GM23338 (cell line): ENCODE measurements at regions not wholly inside any gene's neighbourhood (a gene's known extent, or its start where the extent isn't known, plus 50 kb on each side); places are given as distances from the start of the nearest gene placed in this dataset.

Experiments
- CREB1 ChIP-seq: fragments of 250-450 bp; sonication (Bioruptor Pico); IDR thresholded peaks from 2 replicates; pipeline ENCODE4 v1.5.0; 2020; ENCODE audit warnings: low read depth, mild to moderate bottlenecking, moderate library complexity
- CTCF ChIP-seq, 2 experiments: fragments of 200-600 bp in 1 of 2; sonication (generic) in 1 of 2; conservative IDR thresholded peaks; 2 replicates each; pipeline versions ENCODE4 v1.5.1 to v1.6.1; 2016 to 2017; ENCODE audit warnings: antibody characterized with exemption in 2 of 2, low read depth in 2 of 2, mild to moderate bottlenecking in 2 of 2, moderate library complexity in 1 of 2
- ETS1 ChIP-seq: IDR thresholded peaks from 2 replicates; pipeline ENCODE4 v1.6.1; 2016; ENCODE audit warnings: antibody characterized with exemption
- EZH2 ChIP-seq: fragments of 200-600 bp; sonication (generic); IDR thresholded peaks from one replicate; pipeline ENCODE4 v1.8.0; 2017; ENCODE audit warnings: antibody characterized with exemption, mild to moderate bottlenecking, low read depth; ENCODE audit not compliant: unreplicated experiment
- EZH2phosphoT487 ChIP-seq: fragments of 200-600 bp; sonication (generic); IDR thresholded peaks from one replicate; pipeline ENCODE4 v1.8.1; 2018; ENCODE audit warnings: antibody characterized with exemption; ENCODE audit not compliant: unreplicated experiment
- JUNB ChIP-seq: IDR thresholded peaks from one replicate; pipeline ENCODE4 v1.6.1; 2016; ENCODE audit warnings: antibody characterized with exemption; ENCODE audit not compliant: unreplicated experiment
- NANOG ChIP-seq: IDR thresholded peaks from 2 replicates; pipeline ENCODE4 v1.6.1; 2016; ENCODE audit warnings: antibody characterized with exemption, borderline replicate concordance
- POLR2AphosphoS5 ChIP-seq: IDR thresholded peaks from 2 replicates; pipeline ENCODE4 v1.6.1; 2016; ENCODE audit warnings: antibody characterized with exemption, low read depth
- REST ChIP-seq: IDR thresholded peaks from one replicate; pipeline ENCODE4 v1.6.1; 2018; ENCODE audit warnings: antibody characterized with exemption; ENCODE audit not compliant: unreplicated experiment
- STAT1 ChIP-seq: IDR thresholded peaks from one replicate; pipeline ENCODE4 v1.6.1; 2016; ENCODE audit warnings: antibody characterized with exemption; ENCODE audit not compliant: unreplicated experiment
- ZNF114 ChIP-seq: fragments of 250-450 bp; sonication (Bioruptor Pico); IDR thresholded peaks from 2 replicates; pipeline ENCODE4 v1.5.0; 2020; ENCODE audit warnings: mild to moderate bottlenecking, moderate library complexity
- ZNF331 ChIP-seq: fragments of 250-450 bp; sonication (Bioruptor Pico); IDR thresholded peaks from 2 replicates; pipeline ENCODE4 v1.5.0; 2020; ENCODE audit warnings: low read depth, mild to moderate bottlenecking, moderate library complexity
- ZNF462 ChIP-seq: fragments of 250-450 bp; sonication (Bioruptor Pico); IDR thresholded peaks from 2 replicates; pipeline ENCODE4 v1.5.0; 2020; ENCODE audit warnings: mild to moderate bottlenecking, moderate library complexity

- TF ChIP-seq ZNF114, result 0 out of 2 replicates have a peak, but pooled peaks have one; percentile 26
- no peak for TF ChIP-seq CTCF (conservative IDR thresholded peaks at IDR 0.05; ENCODE audit: low read depth in 2 of 2)
- TF ChIP-seq REST, result no peak
- TF ChIP-seq EZH2, result no peak
- no peak for TF ChIP-seq POLR2AphosphoS5
- TF ChIP-seq CREB1 (CRISPR knock-in tag), result no peak
- TF ChIP-seq EZH2phosphoT487, result no peak
- TF ChIP-seq ZNF331 (CRISPR knock-in tag), result no peak
- TF ChIP-seq NANOG, result peak; percentile 54; the same call in 1 of the 2 replicates
- no peak for TF ChIP-seq JUNB
- no peak for TF ChIP-seq ETS1
- TF ChIP-seq STAT1, result no peak
- peak; percentile 93 for TF ChIP-seq ZNF462 (CRISPR knock-in tag)
Observed at GRCh38 chr2:139721411-139721995, 941.3 kb upstream of the NXPH2 start.
